GM23338 (cell line): ENCODE measurements at regions not wholly inside any gene's neighbourhood (a gene's known extent, or its start where the extent isn't known, plus 50 kb on each side); places are given as distances from the start of the nearest gene placed in this dataset.

Experiments
- ATAC-seq: fragments of 200-7000 bp; cut with Tn5 transposase; 3 replicates; pipeline ENCODE4 v1.9.1; 2020
- DNase-seq: peaks from one replicate; pipeline ENCODE4 v3.0.0-alpha.2; 2015; ENCODE audit warnings: low spot score
- H2AFZ ChIP-seq: fragments of 200-600 bp; sonication (generic); 2 replicates; pipeline ENCODE4 v1.8.0; 2016; ENCODE audit warnings: antibody characterized with exemption, mild to moderate bottlenecking, moderate library complexity
- H3F3A ChIP-seq: fragments of 200-600 bp; sonication (generic); replicated peaks from 2 replicates; pipeline ENCODE4 v1.8.0; 2017; ENCODE audit warnings: antibody characterized with exemption, mixed run types, low read depth
- H3K27ac ChIP-seq: fragments of 200-600 bp; sonication (generic); 2 replicates; pipeline ENCODE4 v1.6.1; 2016; ENCODE audit warnings: low read depth
- H3K27me3 ChIP-seq: fragments of 200-600 bp; sonication (generic); 2 replicates; pipeline ENCODE4 v1.8.0; 2016; ENCODE audit warnings: mild to moderate bottlenecking, mixed run types, moderate library complexity; ENCODE audit not compliant: insufficient read depth
- H3K36me3 ChIP-seq: fragments of 200-600 bp; sonication (generic); 2 replicates; pipeline ENCODE4 v1.8.0; 2016; ENCODE audit warnings: mild to moderate bottlenecking; ENCODE audit not compliant: insufficient read depth
- H3K4me1 ChIP-seq: fragments of 200-600 bp; sonication (generic); 2 replicates; pipeline ENCODE4 v1.8.0; 2016; ENCODE audit warnings: mild to moderate bottlenecking, moderate library complexity; ENCODE audit not compliant: insufficient read depth
- H3K4me2 ChIP-seq: fragments of 200-600 bp; sonication (generic); 2 replicates; pipeline ENCODE4 v1.7.1; 2017; ENCODE audit warnings: mixed run types
- H3K4me3 ChIP-seq: fragments of 200-600 bp; sonication (generic); 2 replicates; pipeline ENCODE4 v1.6.1; 2016; ENCODE audit warnings: mixed run types
- H3K79me2 ChIP-seq: fragments of 200-600 bp; sonication (generic); replicated peaks from 2 replicates; pipeline ENCODE4 v1.8.0; 2017; ENCODE audit warnings: mild to moderate bottlenecking; ENCODE audit not compliant: insufficient read depth
- H3K9me2 ChIP-seq: fragments of 200-600 bp; sonication (generic); 2 replicates; pipeline ENCODE4 v1.8.0; 2017; ENCODE audit not compliant: insufficient read depth
- H4K20me1 ChIP-seq: fragments of 200-600 bp; sonication (generic); replicated peaks from 2 replicates; pipeline ENCODE4 v1.8.0; 2017; ENCODE audit warnings: mild to moderate bottlenecking; ENCODE audit not compliant: insufficient read depth
- H3K27ac Mint-ChIP-seq: 2 replicates; pipeline ENCODE4 v1.8.0; 2020; ENCODE audit warnings: inconsistent platforms, mild to moderate bottlenecking, moderate library complexity, mixed read lengths
- H3K27me3 Mint-ChIP-seq: 3 replicates; pipeline ENCODE4 v1.8.0; 2022; ENCODE audit warnings: low read depth, mild to moderate bottlenecking, moderate library complexity, mixed read lengths, inconsistent platforms; ENCODE audit not compliant: insufficient read depth, poor library complexity
- H3K36me3 Mint-ChIP-seq: 3 replicates; pipeline ENCODE4 v1.8.0; 2021; ENCODE audit warnings: low read depth, mild to moderate bottlenecking, inconsistent platforms, moderate library complexity, mixed read lengths
- H3K4me1 Mint-ChIP-seq: 3 replicates; pipeline ENCODE4 v1.8.0; 2020; ENCODE audit warnings: mild to moderate bottlenecking, inconsistent platforms, mixed read lengths
- H3K4me3 Mint-ChIP-seq: 3 replicates; pipeline ENCODE4 v1.8.0; 2021; ENCODE audit warnings: moderate library complexity, mild to moderate bottlenecking, inconsistent platforms, mixed read lengths
- H3K9me3 Mint-ChIP-seq: 3 replicates; pipeline ENCODE4 v1.8.0; 2020; ENCODE audit warnings: moderate library complexity, mild to moderate bottlenecking, inconsistent platforms, mixed read lengths
- CREB1 ChIP-seq: fragments of 250-450 bp; sonication (Bioruptor Pico); IDR thresholded peaks from 2 replicates; pipeline ENCODE4 v1.5.0; 2020; ENCODE audit warnings: low read depth, mild to moderate bottlenecking, moderate library complexity
- EZH2 ChIP-seq: fragments of 200-600 bp; sonication (generic); IDR thresholded peaks from one replicate; pipeline ENCODE4 v1.8.0; 2017; ENCODE audit warnings: antibody characterized with exemption, mild to moderate bottlenecking, low read depth; ENCODE audit not compliant: unreplicated experiment
- EZH2phosphoT487 ChIP-seq: fragments of 200-600 bp; sonication (generic); IDR thresholded peaks from one replicate; pipeline ENCODE4 v1.8.1; 2018; ENCODE audit warnings: antibody characterized with exemption; ENCODE audit not compliant: unreplicated experiment
- JUNB ChIP-seq: IDR thresholded peaks from one replicate; pipeline ENCODE4 v1.6.1; 2016; ENCODE audit warnings: antibody characterized with exemption; ENCODE audit not compliant: unreplicated experiment
- NANOG ChIP-seq: IDR thresholded peaks from 2 replicates; pipeline ENCODE4 v1.6.1; 2016; ENCODE audit warnings: antibody characterized with exemption, borderline replicate concordance
- POLR2AphosphoS5 ChIP-seq: IDR thresholded peaks from 2 replicates; pipeline ENCODE4 v1.6.1; 2016; ENCODE audit warnings: antibody characterized with exemption, low read depth
- STAT1 ChIP-seq: IDR thresholded peaks from one replicate; pipeline ENCODE4 v1.6.1; 2016; ENCODE audit warnings: antibody characterized with exemption; ENCODE audit not compliant: unreplicated experiment
- ZNF114 ChIP-seq: fragments of 250-450 bp; sonication (Bioruptor Pico); IDR thresholded peaks from 2 replicates; pipeline ENCODE4 v1.5.0; 2020; ENCODE audit warnings: mild to moderate bottlenecking, moderate library complexity
- ZNF331 ChIP-seq: fragments of 250-450 bp; sonication (Bioruptor Pico); IDR thresholded peaks from 2 replicates; pipeline ENCODE4 v1.5.0; 2020; ENCODE audit warnings: low read depth, mild to moderate bottlenecking, moderate library complexity
- TF ChIP-seq, protein P1 (sequence below): IDR thresholded peaks from 2 replicates; pipeline ENCODE4 v1.6.1; 2016; ENCODE audit warnings: antibody characterized with exemption
- TF ChIP-seq, protein P2 (sequence below): fragments of 250-450 bp; sonication (Bioruptor Pico); IDR thresholded peaks from 2 replicates; pipeline ENCODE4 v1.5.0; 2020; ENCODE audit warnings: mild to moderate bottlenecking, moderate library complexity
- TF ChIP-seq, protein P3 (sequence below), 2 experiments: fragments of 200-600 bp in 1 of 2; sonication (generic) in 1 of 2; conservative IDR thresholded peaks; 2 replicates each; pipeline versions ENCODE4 v1.5.1 to v1.6.1; 2016 to 2017; ENCODE audit warnings: antibody characterized with exemption in 2 of 2, low read depth in 2 of 2, mild to moderate bottlenecking in 2 of 2, moderate library complexity in 1 of 2
- TF ChIP-seq, protein P4 (sequence below): IDR thresholded peaks from one replicate; pipeline ENCODE4 v1.6.1; 2018; ENCODE audit warnings: antibody characterized with exemption; ENCODE audit not compliant: unreplicated experiment

DNA sequence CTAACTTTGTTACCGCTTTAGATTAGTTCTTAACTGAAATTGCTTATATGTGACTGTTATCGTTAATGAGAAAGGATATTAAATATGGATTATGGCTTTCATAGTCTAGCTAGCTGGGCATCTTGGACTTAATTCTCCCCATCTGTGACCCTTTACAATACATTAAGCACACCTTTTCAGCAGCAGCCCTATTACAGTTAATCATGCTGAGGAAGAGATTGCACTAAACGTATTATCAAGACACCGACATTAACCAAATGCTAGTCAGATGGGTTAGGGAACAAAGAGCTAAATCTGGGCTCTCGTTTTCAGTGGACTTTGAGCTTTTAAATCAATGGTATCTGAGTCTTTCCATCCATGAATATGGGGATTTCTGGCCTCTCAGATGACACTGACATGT, 447.5 kb upstream of the DCN start:
- Mint-ChIP-seq H3K36me3 (peaks cover 9% of the 10 kb centered on the region; the same call in 2 of the 3 replicates), H3K9me3 (peaks cover 24% of the 10 kb centered on the region), H3K4me1 (no peaks in the 10 kb centered on the region), H3K27ac (no peak overlapping the region), H3K27me3 (no peaks in the 10 kb centered on the region), H3K4me3 (no peak overlapping the region)
- no peaks in the 10 kb centered on the region for H3K4me1 ChIP-seq
- no peak overlapping the region for H3K4me2 ChIP-seq
- no peaks in the 10 kb centered on the region for H3K36me3 ChIP-seq
- H3K27ac ChIP-seq = no peak overlapping the region
- no peaks in the 10 kb centered on the region for H3K9me2 ChIP-seq
- ATAC-seq (no peak), DNase-seq (no peak)
- no peaks in the 10 kb centered on the region for H3F3A ChIP-seq
- no peaks in the 10 kb centered on the region for H3K27me3 ChIP-seq
- no peaks in the 10 kb centered on the region for H4K20me1 ChIP-seq
- no peaks in the 10 kb centered on the region for H3K79me2 ChIP-seq
- H2AFZ ChIP-seq = no peak overlapping the region
- H3K4me3 ChIP-seq = no peak overlapping the region
- TF ChIP-seq JUNB (no peak), NANOG (no peak), ZNF114 (CRISPR knock-in tag) (no peak), CREB1 (CRISPR knock-in tag) (no peak), STAT1 (no peak), EZH2 (no peak), EZH2phosphoT487 (no peak), ZNF331 (CRISPR knock-in tag) (no peak), POLR2AphosphoS5 (no peak)
- TF ChIP-seq, protein P1, sequence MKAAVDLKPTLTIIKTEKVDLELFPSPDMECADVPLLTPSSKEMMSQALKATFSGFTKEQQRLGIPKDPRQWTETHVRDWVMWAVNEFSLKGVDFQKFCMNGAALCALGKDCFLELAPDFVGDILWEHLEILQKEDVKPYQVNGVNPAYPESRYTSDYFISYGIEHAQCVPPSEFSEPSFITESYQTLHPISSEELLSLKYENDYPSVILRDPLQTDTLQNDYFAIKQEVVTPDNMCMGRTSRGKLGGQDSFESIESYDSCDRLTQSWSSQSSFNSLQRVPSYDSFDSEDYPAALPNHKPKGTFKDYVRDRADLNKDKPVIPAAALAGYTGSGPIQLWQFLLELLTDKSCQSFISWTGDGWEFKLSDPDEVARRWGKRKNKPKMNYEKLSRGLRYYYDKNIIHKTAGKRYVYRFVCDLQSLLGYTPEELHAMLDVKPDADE = no peak
- TF ChIP-seq, protein P2, sequence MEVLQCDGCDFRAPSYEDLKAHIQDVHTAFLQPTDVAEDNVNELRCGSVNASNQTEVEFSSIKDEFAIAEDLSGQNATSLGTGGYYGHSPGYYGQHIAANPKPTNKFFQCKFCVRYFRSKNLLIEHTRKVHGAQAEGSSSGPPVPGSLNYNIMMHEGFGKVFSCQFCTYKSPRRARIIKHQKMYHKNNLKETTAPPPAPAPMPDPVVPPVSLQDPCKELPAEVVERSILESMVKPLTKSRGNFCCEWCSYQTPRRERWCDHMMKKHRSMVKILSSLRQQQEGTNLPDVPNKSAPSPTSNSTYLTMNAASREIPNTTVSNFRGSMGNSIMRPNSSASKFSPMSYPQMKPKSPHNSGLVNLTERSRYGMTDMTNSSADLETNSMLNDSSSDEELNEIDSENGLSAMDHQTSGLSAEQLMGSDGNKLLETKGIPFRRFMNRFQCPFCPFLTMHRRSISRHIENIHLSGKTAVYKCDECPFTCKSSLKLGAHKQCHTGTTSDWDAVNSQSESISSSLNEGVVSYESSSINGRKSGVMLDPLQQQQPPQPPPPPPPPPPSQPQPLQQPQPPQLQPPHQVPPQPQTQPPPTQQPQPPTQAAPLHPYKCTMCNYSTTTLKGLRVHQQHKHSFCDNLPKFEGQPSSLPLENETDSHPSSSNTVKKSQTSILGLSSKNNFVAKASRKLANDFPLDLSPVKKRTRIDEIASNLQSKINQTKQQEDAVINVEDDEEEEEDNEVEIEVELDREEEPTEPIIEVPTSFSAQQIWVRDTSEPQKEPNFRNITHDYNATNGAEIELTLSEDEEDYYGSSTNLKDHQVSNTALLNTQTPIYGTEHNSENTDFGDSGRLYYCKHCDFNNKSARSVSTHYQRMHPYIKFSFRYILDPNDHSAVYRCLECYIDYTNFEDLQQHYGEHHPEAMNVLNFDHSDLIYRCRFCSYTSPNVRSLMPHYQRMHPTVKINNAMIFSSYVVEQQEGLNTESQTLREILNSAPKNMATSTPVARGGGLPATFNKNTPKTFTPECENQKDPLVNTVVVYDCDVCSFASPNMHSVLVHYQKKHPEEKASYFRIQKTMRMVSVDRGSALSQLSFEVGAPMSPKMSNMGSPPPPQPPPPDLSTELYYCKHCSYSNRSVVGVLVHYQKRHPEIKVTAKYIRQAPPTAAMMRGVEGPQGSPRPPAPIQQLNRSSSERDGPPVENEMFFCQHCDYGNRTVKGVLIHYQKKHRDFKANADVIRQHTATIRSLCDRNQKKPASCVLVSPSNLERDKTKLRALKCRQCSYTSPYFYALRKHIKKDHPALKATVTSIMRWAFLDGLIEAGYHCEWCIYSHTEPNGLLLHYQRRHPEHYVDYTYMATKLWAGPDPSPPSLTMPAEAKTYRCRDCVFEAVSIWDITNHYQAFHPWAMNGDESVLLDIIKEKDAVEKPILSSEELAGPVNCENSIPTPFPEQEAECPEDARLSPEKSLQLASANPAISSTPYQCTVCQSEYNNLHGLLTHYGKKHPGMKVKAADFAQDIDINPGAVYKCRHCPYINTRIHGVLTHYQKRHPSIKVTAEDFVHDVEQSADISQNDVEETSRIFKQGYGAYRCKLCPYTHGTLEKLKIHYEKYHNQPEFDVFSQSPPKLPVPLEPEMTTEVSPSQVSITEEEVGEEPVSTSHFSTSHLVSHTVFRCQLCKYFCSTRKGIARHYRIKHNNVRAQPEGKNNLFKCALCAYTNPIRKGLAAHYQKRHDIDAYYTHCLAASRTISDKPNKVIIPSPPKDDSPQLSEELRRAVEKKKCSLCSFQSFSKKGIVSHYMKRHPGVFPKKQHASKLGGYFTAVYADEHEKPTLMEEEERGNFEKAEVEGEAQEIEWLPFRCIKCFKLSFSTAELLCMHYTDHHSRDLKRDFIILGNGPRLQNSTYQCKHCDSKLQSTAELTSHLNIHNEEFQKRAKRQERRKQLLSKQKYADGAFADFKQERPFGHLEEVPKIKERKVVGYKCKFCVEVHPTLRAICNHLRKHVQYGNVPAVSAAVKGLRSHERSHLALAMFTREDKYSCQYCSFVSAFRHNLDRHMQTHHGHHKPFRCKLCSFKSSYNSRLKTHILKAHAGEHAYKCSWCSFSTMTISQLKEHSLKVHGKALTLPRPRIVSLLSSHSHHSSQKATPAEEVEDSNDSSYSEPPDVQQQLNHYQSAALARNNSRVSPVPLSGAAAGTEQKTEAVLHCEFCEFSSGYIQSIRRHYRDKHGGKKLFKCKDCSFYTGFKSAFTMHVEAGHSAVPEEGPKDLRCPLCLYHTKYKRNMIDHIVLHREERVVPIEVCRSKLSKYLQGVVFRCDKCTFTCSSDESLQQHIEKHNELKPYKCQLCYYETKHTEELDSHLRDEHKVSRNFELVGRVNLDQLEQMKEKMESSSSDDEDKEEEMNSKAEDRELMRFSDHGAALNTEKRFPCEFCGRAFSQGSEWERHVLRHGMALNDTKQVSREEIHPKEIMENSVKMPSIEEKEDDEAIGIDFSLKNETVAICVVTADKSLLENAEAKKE = no peak
- TF ChIP-seq, protein P3, sequence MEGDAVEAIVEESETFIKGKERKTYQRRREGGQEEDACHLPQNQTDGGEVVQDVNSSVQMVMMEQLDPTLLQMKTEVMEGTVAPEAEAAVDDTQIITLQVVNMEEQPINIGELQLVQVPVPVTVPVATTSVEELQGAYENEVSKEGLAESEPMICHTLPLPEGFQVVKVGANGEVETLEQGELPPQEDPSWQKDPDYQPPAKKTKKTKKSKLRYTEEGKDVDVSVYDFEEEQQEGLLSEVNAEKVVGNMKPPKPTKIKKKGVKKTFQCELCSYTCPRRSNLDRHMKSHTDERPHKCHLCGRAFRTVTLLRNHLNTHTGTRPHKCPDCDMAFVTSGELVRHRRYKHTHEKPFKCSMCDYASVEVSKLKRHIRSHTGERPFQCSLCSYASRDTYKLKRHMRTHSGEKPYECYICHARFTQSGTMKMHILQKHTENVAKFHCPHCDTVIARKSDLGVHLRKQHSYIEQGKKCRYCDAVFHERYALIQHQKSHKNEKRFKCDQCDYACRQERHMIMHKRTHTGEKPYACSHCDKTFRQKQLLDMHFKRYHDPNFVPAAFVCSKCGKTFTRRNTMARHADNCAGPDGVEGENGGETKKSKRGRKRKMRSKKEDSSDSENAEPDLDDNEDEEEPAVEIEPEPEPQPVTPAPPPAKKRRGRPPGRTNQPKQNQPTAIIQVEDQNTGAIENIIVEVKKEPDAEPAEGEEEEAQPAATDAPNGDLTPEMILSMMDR (conservative IDR thresholded peaks at IDR 0.05; ENCODE audit: low read depth in 2 of 2) = no peak
- TF ChIP-seq, protein P4, sequence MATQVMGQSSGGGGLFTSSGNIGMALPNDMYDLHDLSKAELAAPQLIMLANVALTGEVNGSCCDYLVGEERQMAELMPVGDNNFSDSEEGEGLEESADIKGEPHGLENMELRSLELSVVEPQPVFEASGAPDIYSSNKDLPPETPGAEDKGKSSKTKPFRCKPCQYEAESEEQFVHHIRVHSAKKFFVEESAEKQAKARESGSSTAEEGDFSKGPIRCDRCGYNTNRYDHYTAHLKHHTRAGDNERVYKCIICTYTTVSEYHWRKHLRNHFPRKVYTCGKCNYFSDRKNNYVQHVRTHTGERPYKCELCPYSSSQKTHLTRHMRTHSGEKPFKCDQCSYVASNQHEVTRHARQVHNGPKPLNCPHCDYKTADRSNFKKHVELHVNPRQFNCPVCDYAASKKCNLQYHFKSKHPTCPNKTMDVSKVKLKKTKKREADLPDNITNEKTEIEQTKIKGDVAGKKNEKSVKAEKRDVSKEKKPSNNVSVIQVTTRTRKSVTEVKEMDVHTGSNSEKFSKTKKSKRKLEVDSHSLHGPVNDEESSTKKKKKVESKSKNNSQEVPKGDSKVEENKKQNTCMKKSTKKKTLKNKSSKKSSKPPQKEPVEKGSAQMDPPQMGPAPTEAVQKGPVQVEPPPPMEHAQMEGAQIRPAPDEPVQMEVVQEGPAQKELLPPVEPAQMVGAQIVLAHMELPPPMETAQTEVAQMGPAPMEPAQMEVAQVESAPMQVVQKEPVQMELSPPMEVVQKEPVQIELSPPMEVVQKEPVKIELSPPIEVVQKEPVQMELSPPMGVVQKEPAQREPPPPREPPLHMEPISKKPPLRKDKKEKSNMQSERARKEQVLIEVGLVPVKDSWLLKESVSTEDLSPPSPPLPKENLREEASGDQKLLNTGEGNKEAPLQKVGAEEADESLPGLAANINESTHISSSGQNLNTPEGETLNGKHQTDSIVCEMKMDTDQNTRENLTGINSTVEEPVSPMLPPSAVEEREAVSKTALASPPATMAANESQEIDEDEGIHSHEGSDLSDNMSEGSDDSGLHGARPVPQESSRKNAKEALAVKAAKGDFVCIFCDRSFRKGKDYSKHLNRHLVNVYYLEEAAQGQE = no peak
